22Rv1 (cell line): ENCODE measurements at regions not wholly inside any gene's neighbourhood (a gene's known extent, or its start where the extent isn't known, plus 50 kb on each side); places are given as distances from the start of the nearest gene placed in this dataset.

Source experiments
- ZFX ChIP-seq: fragments of 450-650 bp; IDR thresholded peaks from 2 replicates; pipeline ENCODE4 v1.6.1; 2017; ENCODE audit warnings: antibody characterized with exemption, borderline replicate concordance
- TF ChIP-seq, protein P1 (sequence below): fragments of 450-650 bp; IDR thresholded peaks from 2 replicates; pipeline ENCODE4 v1.5.1; 2017; ENCODE audit warnings: mild to moderate bottlenecking

GRCh38 chr6:33936886-33937285, 133.1 kb upstream of the MLN start:
- TF ChIP-seq, protein P1, sequence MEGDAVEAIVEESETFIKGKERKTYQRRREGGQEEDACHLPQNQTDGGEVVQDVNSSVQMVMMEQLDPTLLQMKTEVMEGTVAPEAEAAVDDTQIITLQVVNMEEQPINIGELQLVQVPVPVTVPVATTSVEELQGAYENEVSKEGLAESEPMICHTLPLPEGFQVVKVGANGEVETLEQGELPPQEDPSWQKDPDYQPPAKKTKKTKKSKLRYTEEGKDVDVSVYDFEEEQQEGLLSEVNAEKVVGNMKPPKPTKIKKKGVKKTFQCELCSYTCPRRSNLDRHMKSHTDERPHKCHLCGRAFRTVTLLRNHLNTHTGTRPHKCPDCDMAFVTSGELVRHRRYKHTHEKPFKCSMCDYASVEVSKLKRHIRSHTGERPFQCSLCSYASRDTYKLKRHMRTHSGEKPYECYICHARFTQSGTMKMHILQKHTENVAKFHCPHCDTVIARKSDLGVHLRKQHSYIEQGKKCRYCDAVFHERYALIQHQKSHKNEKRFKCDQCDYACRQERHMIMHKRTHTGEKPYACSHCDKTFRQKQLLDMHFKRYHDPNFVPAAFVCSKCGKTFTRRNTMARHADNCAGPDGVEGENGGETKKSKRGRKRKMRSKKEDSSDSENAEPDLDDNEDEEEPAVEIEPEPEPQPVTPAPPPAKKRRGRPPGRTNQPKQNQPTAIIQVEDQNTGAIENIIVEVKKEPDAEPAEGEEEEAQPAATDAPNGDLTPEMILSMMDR = no peak
- TF ChIP-seq ZFX = no peak
